Keratinocyte (primary cell): ENCODE measurements at regions not wholly inside any gene's neighbourhood (a gene's known extent, or its start where the extent isn't known, plus 50 kb on each side); places are given as distances from the start of the nearest gene placed in this dataset.

Experiments used
- DNase-seq: peaks from one replicate; pipeline ENCODE4 v3.0.0-alpha.2; 2011; ENCODE audit warnings: low read depth, missing footprints, low spot score
- FAIRE-seq: peaks from 2 replicates; lab custom pipeline; 2011; peaks lifted over from hg19 to GRCh38; lab: Jason Lieb, UNC
- H2AFZ ChIP-seq: 2 replicates; pipeline ENCODE4 v1.6.0; 2012; ENCODE audit warnings: low read length, control low read depth, inconsistent platforms; ENCODE audit not compliant: control insufficient read depth
- H3K27ac ChIP-seq: 2 replicates; pipeline ENCODE4 v1.5.1; 2011; ENCODE audit warnings: low read length; ENCODE audit not compliant: control insufficient read depth, insufficient read depth
- H3K27me3 ChIP-seq: 3 replicates; pipeline ENCODE4 v1.6.0; 2011; ENCODE audit warnings: low read length; ENCODE audit not compliant: control insufficient read depth, insufficient read depth; ENCODE audit errors: extremely low read depth
- H3K36me3 ChIP-seq, 2 experiments: 2 replicates in 1 of 2; 3 replicates in 1 of 2; pipeline ENCODE4 v1.5.1; 2011; ENCODE audit warnings: low read length in 2 of 2, mild to moderate bottlenecking in 1 of 2; ENCODE audit not compliant: control insufficient read depth in 2 of 2, insufficient read depth in 2 of 2; ENCODE audit errors: extremely low read depth in 1 of 2
- H3K4me1 ChIP-seq: 3 replicates; pipeline ENCODE4 v1.5.1; 2011; ENCODE audit warnings: low read length; ENCODE audit not compliant: control insufficient read depth, insufficient read depth; ENCODE audit errors: extremely low read depth
- H3K4me2 ChIP-seq: 3 replicates; pipeline ENCODE4 v1.6.0; 2011; ENCODE audit warnings: low read depth, low read length; ENCODE audit not compliant: control insufficient read depth, insufficient read depth; ENCODE audit errors: extremely low read depth
- H3K4me3 ChIP-seq, 3 experiments: fragments of 200-600 bp in 1 of 3; sonication (generic) in 1 of 3; 2 replicates in 2 of 3; 3 replicates in 1 of 3; pipeline ENCODE4 v1.5.1; 2011 to 2016; ENCODE audit warnings: low read length in 3 of 3, mild to moderate bottlenecking in 3 of 3, control low read depth in 2 of 3, inconsistent platforms in 1 of 3, low read depth in 1 of 3, mixed read lengths in 1 of 3, mixed run types in 1 of 3, moderate library complexity in 1 of 3; ENCODE audit not compliant: control insufficient read depth in 2 of 3, insufficient read depth in 2 of 3; ENCODE audit errors: extremely low read depth in 1 of 3
- H3K79me2 ChIP-seq: 2 replicates; pipeline ENCODE4 v1.6.0; 2012; ENCODE audit warnings: low read length; ENCODE audit not compliant: control insufficient read depth, insufficient read depth
- H3K9ac ChIP-seq: 3 replicates; pipeline ENCODE4 v1.6.0; 2011; ENCODE audit warnings: low read length; ENCODE audit not compliant: control insufficient read depth, insufficient read depth; ENCODE audit errors: extremely low read depth
- H3K9me1 ChIP-seq: 3 replicates; pipeline ENCODE4 v1.6.0; 2011; ENCODE audit warnings: low read length; ENCODE audit not compliant: control insufficient read depth, insufficient read depth; ENCODE audit errors: extremely low read depth
- H3K9me3 ChIP-seq: 2 replicates; pipeline ENCODE4 v1.5.1; 2012; ENCODE audit warnings: low read depth, low read length; ENCODE audit not compliant: control insufficient read depth
- H4K20me1 ChIP-seq: 3 replicates; pipeline ENCODE4 v1.6.0; 2011; ENCODE audit warnings: low read length; ENCODE audit not compliant: control insufficient read depth, insufficient read depth; ENCODE audit errors: extremely low read depth
- CTCF ChIP-seq, 3 experiments: IDR thresholded peaks in 1 of 3; conservative IDR thresholded peaks in 1 of 3; optimal IDR thresholded peaks in 1 of 3; 2 replicates in 2 of 3; 3 replicates in 1 of 3; pipeline versions ENCODE3 to v1.5.1; 2011; ENCODE audit warnings: low read length in 3 of 3, mild to moderate bottlenecking in 3 of 3, moderate library complexity in 2 of 3, control low read depth in 1 of 3, inconsistent platforms in 1 of 3; ENCODE audit not compliant: insufficient read depth in 2 of 3; ENCODE audit errors: extremely low read depth in 1 of 3
- EZH2 ChIP-seq: IDR thresholded peaks from one replicate; pipeline ENCODE4 v1.6.1; 2012; ENCODE audit warnings: inconsistent platforms, mild to moderate bottlenecking, low read length, moderate library complexity
- dilution Hi-C: fragments of 300-500 bp; cut with MboI; formaldehyde crosslinking; loops from one replicate; pipeline ENCODE4 v1.7.0; 2020; ENCODE audit warnings: low sequenced_read_pairs; ENCODE audit not compliant: extremely low pct_ligation_motif_present

GRCh38 chr4:124866301-124866700 is 153.8 kb upstream of the ANKRD50 start:
- FAIRE-seq (peak; percentile 9), DNase-seq (no peak)
- dilution Hi-C loops: no loop called here
- no peak overlapping the region for H3K4me3 ChIP-seq
- H3K79me2 ChIP-seq: no peaks in the 10 kb centered on the region
- no peak overlapping the region for H3K9ac ChIP-seq
- H3K9me1 ChIP-seq: no peaks in the 10 kb centered on the region
- no peak overlapping the region for H3K4me2 ChIP-seq
- no peaks in the 10 kb centered on the region for H4K20me1 ChIP-seq
- H2AFZ ChIP-seq: no peak overlapping the region
- no peak overlapping the region for H3K27ac ChIP-seq
- H3K4me1 ChIP-seq: no peaks in the 10 kb centered on the region
- H3K9me3 ChIP-seq: no peaks in the 10 kb centered on the region
- H3K27me3 ChIP-seq: no peaks in the 10 kb centered on the region
- no peak for TF ChIP-seq EZH2
- no peak for TF ChIP-seq CTCF (optimal IDR thresholded peaks at IDR 0.05 in 1 of 3, IDR thresholded peaks at IDR 0.05 in 1 of 3, conservative IDR thresholded peaks at IDR 0.05 in 1 of 3; ENCODE audit: extremely low read depth in 1 of 3, insufficient read depth in 2 of 3, low read length in 3 of 3)
- H3K36me3 ChIP-seq: no peaks in the 10 kb centered on the region

GRCh38 chr4:124863040-124863545 is 150.6 kb upstream of the ANKRD50 start:
- Histone ChIP-seq H3K27ac (no peak overlapping the region), H3K27me3 (no peaks in the 10 kb centered on the region), H2AFZ (no peak overlapping the region), H3K36me3 (no peaks in the 10 kb centered on the region), H3K4me2 (no peak overlapping the region), H3K9ac (no peak overlapping the region), H3K9me1 (no peaks in the 10 kb centered on the region), H4K20me1 (no peaks in the 10 kb centered on the region), H3K79me2 (no peaks in the 10 kb centered on the region), H3K9me3 (no peaks in the 10 kb centered on the region), H3K4me3 (no peak overlapping the region), H3K4me1 (no peaks in the 10 kb centered on the region)
- no peak for TF ChIP-seq CTCF (optimal IDR thresholded peaks at IDR 0.05 in 1 of 3, IDR thresholded peaks at IDR 0.05 in 1 of 3, conservative IDR thresholded peaks at IDR 0.05 in 1 of 3; ENCODE audit: extremely low read depth in 1 of 3, insufficient read depth in 2 of 3, low read length in 3 of 3)
- TF ChIP-seq EZH2: no peak
- FAIRE-seq (peak; percentile 63), DNase-seq (no peak)
- dilution Hi-C loops: no loop called here
